ENCODE measurements at regions not wholly inside any gene's neighbourhood (a gene's known extent, or its start where the extent isn't known, plus 50 kb on each side); places are given as distances from the start of the nearest gene placed in this dataset.

DNA sequence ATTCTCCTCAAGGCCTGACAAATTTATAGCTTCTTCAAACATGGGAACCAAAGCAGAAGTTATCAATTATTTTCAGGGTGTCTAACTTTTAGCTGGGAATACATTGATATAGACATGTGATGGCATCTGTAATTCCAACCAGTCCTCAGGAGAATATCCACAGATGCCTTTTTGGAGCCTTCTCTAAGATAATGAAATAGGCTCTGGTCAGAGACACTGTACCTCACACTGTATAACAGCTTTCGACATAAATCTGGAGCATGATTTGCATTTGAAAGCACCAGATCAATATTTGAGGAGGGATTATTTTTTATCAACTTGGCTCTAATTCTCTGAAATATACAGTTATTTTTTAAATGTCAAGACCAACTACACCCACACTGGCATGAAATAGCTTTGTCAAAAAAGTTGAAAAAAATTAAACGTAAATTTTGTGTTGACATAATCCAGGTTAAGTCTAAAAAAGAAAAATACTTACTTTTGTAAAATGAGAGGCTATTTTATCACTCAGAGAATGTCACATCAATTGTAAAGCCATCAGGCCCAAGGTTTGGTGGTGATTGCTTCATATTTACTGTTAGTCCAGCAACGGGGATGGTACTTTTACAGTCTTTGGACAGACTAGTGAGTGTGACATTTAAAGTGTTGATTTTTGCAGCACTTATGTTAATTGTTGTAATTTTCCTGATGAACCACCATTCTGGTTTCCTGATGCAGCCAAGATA lies 177.0 kb upstream of the SP8 start (continued):
- no peak for TF ChIP-seq ZSCAN29 (IDR thresholded peaks at IDR 0.05)
- TF ChIP-seq SIX5 (IDR thresholded peaks at IDR 0.05; ENCODE audit: low read depth, low read length, severe bottlenecking), result no peak
- TF ChIP-seq TCF12 (IDR thresholded peaks at IDR 0.05; ENCODE audit: low read depth, low read length), result no peak
- TF ChIP-seq NR2F1 (conservative IDR thresholded peaks at IDR 0.05), result no peak
- TF ChIP-seq IRF4 (IDR thresholded peaks at IDR 0.05; ENCODE audit: low read depth, low read length), result no peak

DNA sequence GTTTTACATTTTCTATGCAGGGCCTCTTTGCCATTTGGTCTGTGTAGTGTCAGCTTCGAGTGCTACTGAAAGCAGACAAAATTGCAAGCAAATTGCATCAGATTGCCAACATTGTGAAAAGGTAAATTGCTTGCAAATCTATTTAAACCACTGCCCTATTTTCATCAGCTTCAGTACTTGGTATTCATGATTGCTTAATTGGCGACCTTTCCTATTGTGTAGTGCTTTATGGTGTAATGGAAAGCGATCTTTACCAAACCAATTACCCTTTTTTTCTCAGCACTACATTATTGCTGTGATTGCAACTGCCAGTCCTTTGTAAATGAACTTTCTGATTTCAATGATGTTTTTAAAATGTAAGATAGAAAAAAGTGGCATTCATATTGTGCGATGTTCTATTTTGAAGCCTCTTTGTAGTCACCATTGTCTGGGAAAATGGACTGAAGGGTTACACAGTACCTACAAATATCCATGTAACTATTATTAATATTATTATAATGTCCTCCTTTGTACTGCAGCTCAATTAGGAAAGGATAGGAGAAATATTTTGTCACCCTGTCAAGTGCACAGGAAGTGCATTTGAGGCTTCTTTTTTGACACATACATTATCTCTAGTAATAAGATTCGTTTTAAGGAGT lies 177.7 kb upstream of the SP8 start:
- Histone ChIP-seq H3K4me2 (ENCODE audit: control insufficient read depth, insufficient read depth) (no peak overlapping the region), H3K4me1 (ENCODE audit: control insufficient read depth, insufficient read depth, low read length) (no peaks in the 10 kb centered on the region), H3K27me3 (replicated peaks in 1 of 2; ENCODE audit: control insufficient read depth in 2 of 2, insufficient read depth in 2 of 2, low read length in 1 of 2) (0 out of 4 replicates have a peak, but pooled peaks cover 0 to 2% of the 10 kb centered on the region in 2 experiments), H3K79me2 (ENCODE audit: control insufficient read depth, insufficient read depth, low read length) (no peaks in the 10 kb centered on the region), H4K20me1 (ENCODE audit: control insufficient read depth, insufficient read depth) (no peaks in the 10 kb centered on the region), H3K27ac (ENCODE audit: control insufficient read depth, insufficient read depth) (no peak overlapping the region), H3K9me3 (replicated peaks; ENCODE audit: control insufficient read depth, insufficient read depth, low read length) (no peaks in the 10 kb centered on the region), H3K36me3 (ENCODE audit: control insufficient read depth in 2 of 2, insufficient read depth in 2 of 2, low read length in 1 of 2) (no peaks in the 10 kb centered on the region), H3K4me3 (no peak overlapping the region), H3K9ac (ENCODE audit: control insufficient read depth, insufficient read depth, low read length) (no peak overlapping the region), H2AFZ (ENCODE audit: control insufficient read depth, low read depth, low read length) (no peak overlapping the region)
- SMC1A ChIA-PET (ENCODE audit: uncharacterized antibody, unreplicated experiment), result no interaction called here
- WGBS (ENCODE audit: insufficient coverage, insufficient replicate concordance, low lambda C conversion rate, missing lambda C conversion rate), result 22% methylated on average over 5 of the region's 5 CpGs
- ATAC-seq, result no peak
- no TSS peak for BruUV-seq (replicated peaks)
- intact Hi-C loops (cut with micrococcal nuclease; ENCODE audit: unreplicated experiment) (no loop called here), in situ Hi-C loops (cut with MboI) (no loop called here)
- POLR2A ChIA-PET, result no interaction called here
- RAD21 ChIA-PET (ENCODE audit: unreplicated experiment), result no interaction called here
- CTCF ChIA-PET, result interaction anchor here (1.1 kb wide), 1 partner anchor 14 kb away, joined by 3 read pairs; no protein-coding TSS in a partner anchor
- no peak for DNase-seq (ENCODE audit: low read depth, low spot score)
- FAIRE-seq, result no peak
- TF ChIP-seq CHD1 (IDR thresholded peaks at IDR 0.05; ENCODE audit: low read depth, low read length), result no peak
- no peak for TF ChIP-seq NFYA (IDR thresholded peaks at IDR 0.05; ENCODE audit: borderline replicate concordance, low read depth, low read length)
- TF ChIP-seq ESRRA (IDR thresholded peaks at IDR 0.05; ENCODE audit: low read length), result no peak
- no peak for TF ChIP-seq MTA2 (IDR thresholded peaks at IDR 0.05; ENCODE audit: low read depth)
- TF ChIP-seq FOXM1 (IDR thresholded peaks at IDR 0.05; ENCODE audit: low read depth, low read length), result no peak
- TF ChIP-seq ZZZ3 (IDR thresholded peaks at IDR 0.05; ENCODE audit: control insufficient read depth, insufficient read length, low read depth), result no peak
- TF ChIP-seq BRCA1 (IDR thresholded peaks at IDR 0.05; ENCODE audit: low read depth, low read length), result no peak
- TF ChIP-seq, protein P1, sequence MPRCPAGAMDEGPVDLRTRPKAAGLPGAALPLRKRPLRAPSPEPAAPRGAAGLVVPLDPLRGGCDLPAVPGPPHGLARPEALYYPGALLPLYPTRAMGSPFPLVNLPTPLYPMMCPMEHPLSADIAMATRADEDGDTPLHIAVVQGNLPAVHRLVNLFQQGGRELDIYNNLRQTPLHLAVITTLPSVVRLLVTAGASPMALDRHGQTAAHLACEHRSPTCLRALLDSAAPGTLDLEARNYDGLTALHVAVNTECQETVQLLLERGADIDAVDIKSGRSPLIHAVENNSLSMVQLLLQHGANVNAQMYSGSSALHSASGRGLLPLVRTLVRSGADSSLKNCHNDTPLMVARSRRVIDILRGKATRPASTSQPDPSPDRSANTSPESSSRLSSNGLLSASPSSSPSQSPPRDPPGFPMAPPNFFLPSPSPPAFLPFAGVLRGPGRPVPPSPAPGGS (IDR thresholded peaks at IDR 0.05; ENCODE audit: borderline replicate concordance, insufficient read depth, low read depth, low read length, poor library complexity, severe bottlenecking), result no peak
- no peak for TF ChIP-seq NFXL1 (IDR thresholded peaks at IDR 0.05; ENCODE audit: borderline replicate concordance)
- TF ChIP-seq KDM1A (IDR thresholded peaks at IDR 0.05; ENCODE audit: borderline replicate concordance), result no peak
- TF ChIP-seq SMC3 (IDR thresholded peaks at IDR 0.05; ENCODE audit: borderline replicate concordance, low read length), result no peak
- TF ChIP-seq RAD51 (IDR thresholded peaks at IDR 0.05), result no peak
- TF ChIP-seq TCF12 (IDR thresholded peaks at IDR 0.05; ENCODE audit: low read depth, low read length), result no peak
- TF ChIP-seq, protein P2, sequence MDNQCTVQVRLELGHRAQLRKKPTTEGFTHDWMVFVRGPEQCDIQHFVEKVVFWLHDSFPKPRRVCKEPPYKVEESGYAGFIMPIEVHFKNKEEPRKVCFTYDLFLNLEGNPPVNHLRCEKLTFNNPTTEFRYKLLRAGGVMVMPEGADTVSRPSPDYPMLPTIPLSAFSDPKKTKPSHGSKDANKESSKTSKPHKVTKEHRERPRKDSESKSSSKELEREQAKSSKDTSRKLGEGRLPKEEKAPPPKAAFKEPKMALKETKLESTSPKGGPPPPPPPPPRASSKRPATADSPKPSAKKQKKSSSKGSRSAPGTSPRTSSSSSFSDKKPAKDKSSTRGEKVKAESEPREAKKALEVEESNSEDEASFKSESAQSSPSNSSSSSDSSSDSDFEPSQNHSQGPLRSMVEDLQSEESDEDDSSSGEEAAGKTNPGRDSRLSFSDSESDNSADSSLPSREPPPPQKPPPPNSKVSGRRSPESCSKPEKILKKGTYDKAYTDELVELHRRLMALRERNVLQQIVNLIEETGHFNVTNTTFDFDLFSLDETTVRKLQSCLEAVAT (IDR thresholded peaks at IDR 0.05), result no peak
- TF ChIP-seq, protein P3, sequence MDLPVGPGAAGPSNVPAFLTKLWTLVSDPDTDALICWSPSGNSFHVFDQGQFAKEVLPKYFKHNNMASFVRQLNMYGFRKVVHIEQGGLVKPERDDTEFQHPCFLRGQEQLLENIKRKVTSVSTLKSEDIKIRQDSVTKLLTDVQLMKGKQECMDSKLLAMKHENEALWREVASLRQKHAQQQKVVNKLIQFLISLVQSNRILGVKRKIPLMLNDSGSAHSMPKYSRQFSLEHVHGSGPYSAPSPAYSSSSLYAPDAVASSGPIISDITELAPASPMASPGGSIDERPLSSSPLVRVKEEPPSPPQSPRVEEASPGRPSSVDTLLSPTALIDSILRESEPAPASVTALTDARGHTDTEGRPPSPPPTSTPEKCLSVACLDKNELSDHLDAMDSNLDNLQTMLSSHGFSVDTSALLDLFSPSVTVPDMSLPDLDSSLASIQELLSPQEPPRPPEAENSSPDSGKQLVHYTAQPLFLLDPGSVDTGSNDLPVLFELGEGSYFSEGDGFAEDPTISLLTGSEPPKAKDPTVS (IDR thresholded peaks at IDR 0.05; ENCODE audit: low read depth, low read length), result no peak
- no peak for TF ChIP-seq SPI1 (IDR thresholded peaks at IDR 0.05; ENCODE audit: borderline replicate concordance, insufficient read depth, low read depth, low read length)
- TF ChIP-seq NR2F1 (conservative IDR thresholded peaks at IDR 0.05), result no peak
